PC-9 (cell line): ENCODE measurements at regions not wholly inside any gene's neighbourhood (a gene's known extent, or its start where the extent isn't known, plus 50 kb on each side); places are given as distances from the start of the nearest gene placed in this dataset.

Experiments
- BruUV-seq: library from RNA; stranded (reverse); fragments of 400-500 nt; replicated peaks from 2 replicates; lab custom pipeline; 2021; lab: Mats Ljungman, UMichigan
- CTCF ChIA-PET: fragments of 300-600 bp; sonication (Branson Sonifier 250); formaldehyde crosslinking; loops from one replicate; lab custom pipeline; 2022; ENCODE audit warnings: antibody characterized with exemption; lab: Charles Lee
- POLR2A ChIA-PET: fragments of 300-600 bp; sonication (Branson Sonifier 250); formaldehyde crosslinking; loops from one replicate; lab custom pipeline; 2022; ENCODE audit warnings: antibody characterized with exemption; ENCODE audit not compliant: unreplicated experiment; lab: Charles Lee
- DNase-seq, 2 experiments: peaks; one replicate each; pipeline versions ENCODE4 v3.0.0 to v3.0.0-alpha.2; 2015 to 2022; ENCODE audit warnings: mixed read lengths in 1 of 2
- H2AFZ ChIP-seq: fragments of 200-600 bp; sonication (generic); 2 replicates; pipeline ENCODE4 v1.8.1; 2017; ENCODE audit warnings: antibody characterized with exemption
- H3F3A ChIP-seq: fragments of 200-600 bp; sonication (generic); 2 replicates; pipeline ENCODE4 v1.8.1; 2017; ENCODE audit warnings: antibody characterized with exemption, mild to moderate bottlenecking, low read depth; ENCODE audit not compliant: insufficient read depth
- H3K27ac ChIP-seq: fragments of 200-600 bp; sonication (generic); 2 replicates; pipeline ENCODE4 v1.6.1; 2016; ENCODE audit warnings: mixed run types
- H3K27me3 ChIP-seq: fragments of 200-600 bp; sonication (generic); 2 replicates; pipeline ENCODE4 v1.6.1; 2016; ENCODE audit warnings: low read depth, mixed run types; ENCODE audit not compliant: insufficient read depth
- H3K36me3 ChIP-seq: fragments of 200-600 bp; sonication (generic); 2 replicates; pipeline ENCODE4 v1.6.1; 2016; ENCODE audit warnings: low read depth, mixed run types
- H3K4me1 ChIP-seq: fragments of 200-600 bp; sonication (generic); replicated peaks from 2 replicates; pipeline ENCODE4 v1.6.1; 2016; ENCODE audit warnings: mixed run types; ENCODE audit not compliant: insufficient read depth
- H3K4me2 ChIP-seq: fragments of 200-600 bp; sonication (generic); 2 replicates; pipeline ENCODE4 v1.6.1; 2017; ENCODE audit warnings: mixed run types
- H3K4me3 ChIP-seq: fragments of 200-600 bp; sonication (generic); 2 replicates; pipeline ENCODE4 v1.6.1; 2016; ENCODE audit warnings: mixed run types
- H3K79me2 ChIP-seq: fragments of 200-600 bp; sonication (generic); 2 replicates; pipeline ENCODE4 v1.6.1; 2017; ENCODE audit warnings: low read depth, mixed run types
- H3K9me2 ChIP-seq: fragments of 200-600 bp; sonication (generic); 2 replicates; pipeline ENCODE4 v1.8.1; 2017; ENCODE audit warnings: mild to moderate bottlenecking; ENCODE audit not compliant: insufficient read depth
- H3K9me3 ChIP-seq: fragments of 200-600 bp; sonication (generic); 2 replicates; pipeline ENCODE4 v1.8.1; 2016; ENCODE audit warnings: low read depth; ENCODE audit not compliant: insufficient read depth
- H4K20me1 ChIP-seq: fragments of 200-600 bp; sonication (generic); 2 replicates; pipeline ENCODE4 v1.8.1; 2017; ENCODE audit not compliant: insufficient read depth
- EZH2 ChIP-seq: fragments of 200-600 bp; sonication (generic); IDR thresholded peaks from 2 replicates; pipeline ENCODE4 v1.8.0; 2017; ENCODE audit warnings: antibody characterized with exemption, low read depth
- intact Hi-C: fragments of 100-400 bp; cut with micrococcal nuclease; formaldehyde crosslinking; loops from one replicate; pipeline ENCODE4 v1.10.0; 2022; ENCODE audit not compliant: unreplicated experiment
- TF ChIP-seq, protein P1 (sequence below): fragments of 200-600 bp; sonication (generic); conservative IDR thresholded peaks from 2 replicates; pipeline ENCODE4 v1.6.1; 2017; ENCODE audit warnings: mixed run types, antibody characterized with exemption, mild to moderate bottlenecking, moderate library complexity

GRCh38 chr12:114284041-114284440, 121.9 kb downstream of the TBX5 start:
- ChIA-PET POLR2A (no interaction called here), CTCF (no interaction called here)
- Histone ChIP-seq H3K36me3 (no peaks in the 10 kb centered on the region), H3K27ac (no peak overlapping the region), H3F3A (no peaks in the 10 kb centered on the region), H3K79me2 (no peaks in the 10 kb centered on the region), H4K20me1 (no peaks in the 10 kb centered on the region), H3K4me2 (no peak overlapping the region), H3K9me3 (no peaks in the 10 kb centered on the region), H3K4me3 (no peak overlapping the region), H3K27me3 (peaks cover 22% of the 10 kb centered on the region; the same call in 1 of the 2 replicates), H2AFZ (no peak overlapping the region), H3K9me2 (no peaks in the 10 kb centered on the region), H3K4me1 (no peaks in the 10 kb centered on the region)
- no TSS peak for BruUV-seq
- no peak for TF ChIP-seq EZH2
- TF ChIP-seq, protein P1, sequence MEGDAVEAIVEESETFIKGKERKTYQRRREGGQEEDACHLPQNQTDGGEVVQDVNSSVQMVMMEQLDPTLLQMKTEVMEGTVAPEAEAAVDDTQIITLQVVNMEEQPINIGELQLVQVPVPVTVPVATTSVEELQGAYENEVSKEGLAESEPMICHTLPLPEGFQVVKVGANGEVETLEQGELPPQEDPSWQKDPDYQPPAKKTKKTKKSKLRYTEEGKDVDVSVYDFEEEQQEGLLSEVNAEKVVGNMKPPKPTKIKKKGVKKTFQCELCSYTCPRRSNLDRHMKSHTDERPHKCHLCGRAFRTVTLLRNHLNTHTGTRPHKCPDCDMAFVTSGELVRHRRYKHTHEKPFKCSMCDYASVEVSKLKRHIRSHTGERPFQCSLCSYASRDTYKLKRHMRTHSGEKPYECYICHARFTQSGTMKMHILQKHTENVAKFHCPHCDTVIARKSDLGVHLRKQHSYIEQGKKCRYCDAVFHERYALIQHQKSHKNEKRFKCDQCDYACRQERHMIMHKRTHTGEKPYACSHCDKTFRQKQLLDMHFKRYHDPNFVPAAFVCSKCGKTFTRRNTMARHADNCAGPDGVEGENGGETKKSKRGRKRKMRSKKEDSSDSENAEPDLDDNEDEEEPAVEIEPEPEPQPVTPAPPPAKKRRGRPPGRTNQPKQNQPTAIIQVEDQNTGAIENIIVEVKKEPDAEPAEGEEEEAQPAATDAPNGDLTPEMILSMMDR: no peak
- intact Hi-C loops: no loop called here
- DNase-seq: no peak

DNA sequence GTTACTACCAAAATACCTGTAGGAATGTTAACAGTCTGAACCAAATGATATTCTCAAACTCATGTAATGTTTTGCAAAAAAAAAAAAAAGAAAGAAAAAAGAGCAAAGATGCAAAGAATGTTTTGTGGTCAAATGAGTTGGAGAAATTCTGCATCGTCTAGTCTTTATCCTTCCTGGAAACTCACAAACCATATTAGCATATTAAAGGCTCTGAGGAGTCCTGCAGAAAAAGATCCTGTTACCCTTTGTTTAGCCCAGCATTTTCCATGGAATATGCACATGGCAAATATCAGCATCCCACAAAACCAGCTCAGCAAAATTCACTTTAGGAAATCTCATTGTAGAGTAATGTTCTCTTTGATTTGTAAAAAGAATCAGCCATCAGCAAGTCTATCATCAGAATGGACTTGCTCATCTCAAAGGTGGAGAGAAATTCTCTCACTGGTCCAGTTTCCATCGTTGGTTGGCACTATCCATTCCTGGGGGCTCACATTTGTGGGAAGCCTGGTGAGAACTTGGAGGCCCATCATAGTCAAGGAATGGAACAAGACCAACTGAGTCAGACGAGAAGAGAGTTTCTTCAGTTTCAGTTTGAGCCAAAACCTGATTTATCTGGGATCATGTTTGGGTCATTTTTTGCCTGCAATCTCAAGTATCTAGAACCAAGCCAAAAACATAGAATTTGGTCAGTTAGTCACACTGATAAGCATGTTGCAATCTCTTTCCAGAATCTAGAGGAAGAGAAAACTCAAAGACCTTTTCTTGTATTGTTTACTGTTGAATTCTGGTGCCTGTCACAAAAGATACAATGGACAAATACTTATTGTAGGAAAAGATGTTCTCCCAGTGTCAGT, 129.8 kb downstream of the TBX5 start:
- H3K4me1 ChIP-seq: no peaks in the 10 kb centered on the region
- no peaks in the 10 kb centered on the region for H3K36me3 ChIP-seq
- intact Hi-C loops: no loop called here
- no peak for TF ChIP-seq EZH2
- TF ChIP-seq, protein P1: no peak
- ChIA-PET POLR2A (no interaction called here), CTCF (no interaction called here)
- BruUV-seq: no TSS peak
- no peaks in the 10 kb centered on the region for H3K79me2 ChIP-seq
- H3K4me3 ChIP-seq: no peak overlapping the region
- no peak overlapping the region for H3K27ac ChIP-seq
- no peaks in the 10 kb centered on the region for H3K9me3 ChIP-seq
- no peaks in the 10 kb centered on the region for H3K9me2 ChIP-seq
- H4K20me1 ChIP-seq: no peaks in the 10 kb centered on the region
- DNase-seq: no peak
- no peaks in the 10 kb centered on the region for H3F3A ChIP-seq
- H3K4me2 ChIP-seq: no peak overlapping the region
- peaks cover 20% of the 10 kb centered on the region for H3K27me3 ChIP-seq
- no peak overlapping the region for H2AFZ ChIP-seq

- Histone ChIP-seq H3F3A (no peaks in the 10 kb centered on the region), H3K9me3 (no peaks in the 10 kb centered on the region), H3K79me2 (no peaks in the 10 kb centered on the region), H3K36me3 (no peaks in the 10 kb centered on the region), H3K9me2 (no peaks in the 10 kb centered on the region), H2AFZ (no peak overlapping the region), H3K4me1 (no peaks in the 10 kb centered on the region), H3K27me3 (peaks cover 20% of the 10 kb centered on the region), H3K4me3 (no peak overlapping the region), H3K27ac (no peak overlapping the region), H3K4me2 (no peak overlapping the region), H4K20me1 (no peaks in the 10 kb centered on the region)
- POLR2A ChIA-PET: no interaction called here
- intact Hi-C loops: no loop called here
- BruUV-seq: no TSS peak
- DNase-seq: no peak
- TF ChIP-seq, protein P1: no peak
- no peak for TF ChIP-seq EZH2
- CTCF ChIA-PET: no interaction called here
Observed at GRCh38 chr12:114275086-114275485, 130.9 kb downstream of the TBX5 start.
